ENCODE measurements at regions not wholly inside any gene's neighbourhood (a gene's known extent, or its start where the extent isn't known, plus 50 kb on each side); places are given as distances from the start of the nearest gene placed in this dataset.

DNA sequence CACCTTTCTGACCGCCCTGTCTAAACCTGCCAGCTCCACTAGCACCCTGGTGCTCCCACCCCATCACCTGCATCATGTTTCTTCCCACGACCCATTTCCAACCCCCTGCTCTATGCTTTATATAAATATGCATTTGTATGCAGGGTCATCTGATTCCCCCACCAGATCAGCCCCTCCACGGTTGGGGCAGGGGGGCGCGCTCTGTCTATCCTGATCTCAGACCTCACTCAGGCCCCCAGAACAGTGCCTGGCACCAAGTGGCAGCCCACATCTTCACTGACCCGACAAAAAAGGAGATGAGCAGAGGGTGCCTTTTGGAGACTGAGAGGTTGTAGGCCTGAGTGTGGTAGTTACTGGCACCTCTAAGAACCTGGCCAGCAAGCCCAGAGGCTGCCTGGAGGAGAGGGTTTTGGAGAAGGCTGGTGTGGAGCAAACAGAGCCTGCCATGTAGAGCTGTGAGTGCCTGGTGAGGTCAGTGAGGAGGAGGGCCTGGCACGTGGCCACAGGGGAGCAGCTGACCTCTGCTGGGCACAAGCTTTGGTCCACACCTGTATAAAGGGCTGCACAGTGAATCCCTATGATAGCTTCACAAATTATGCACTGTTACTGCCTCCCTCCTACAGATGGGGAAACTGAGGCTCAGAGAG is 86.3 kb upstream of the RTL6 start:
- no peak overlapping the region for H3K4me3 ChIP-seq (ENCODE audit: low read depth, low read length)
- ChIA-PET POLR2A (no interaction called here), CTCF (no interaction called here)
- TF ChIP-seq ZNF114 (tag by site-specific recombination; IDR thresholded peaks at IDR 0.05) = no peak
- TF ChIP-seq, protein P1, sequence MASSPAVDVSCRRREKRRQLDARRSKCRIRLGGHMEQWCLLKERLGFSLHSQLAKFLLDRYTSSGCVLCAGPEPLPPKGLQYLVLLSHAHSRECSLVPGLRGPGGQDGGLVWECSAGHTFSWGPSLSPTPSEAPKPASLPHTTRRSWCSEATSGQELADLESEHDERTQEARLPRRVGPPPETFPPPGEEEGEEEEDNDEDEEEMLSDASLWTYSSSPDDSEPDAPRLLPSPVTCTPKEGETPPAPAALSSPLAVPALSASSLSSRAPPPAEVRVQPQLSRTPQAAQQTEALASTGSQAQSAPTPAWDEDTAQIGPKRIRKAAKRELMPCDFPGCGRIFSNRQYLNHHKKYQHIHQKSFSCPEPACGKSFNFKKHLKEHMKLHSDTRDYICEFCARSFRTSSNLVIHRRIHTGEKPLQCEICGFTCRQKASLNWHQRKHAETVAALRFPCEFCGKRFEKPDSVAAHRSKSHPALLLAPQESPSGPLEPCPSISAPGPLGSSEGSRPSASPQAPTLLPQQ (tag by site-specific recombination; IDR thresholded peaks at IDR 0.05) = no peak
- TF ChIP-seq BCL6B (tag by site-specific recombination; IDR thresholded peaks at IDR 0.05) = no peak
- TF ChIP-seq ZNF311 (tag by site-specific recombination; IDR thresholded peaks at IDR 0.05; ENCODE audit: borderline replicate concordance) = no peak
- no peak for TF ChIP-seq ZBTB20 (tag by site-specific recombination; IDR thresholded peaks at IDR 0.05)
- no peak for TF ChIP-seq ZNF626 (tag by site-specific recombination; IDR thresholded peaks at IDR 0.05)
- no peak for TF ChIP-seq ZNF341 (tag by site-specific recombination; IDR thresholded peaks at IDR 0.05; ENCODE audit: low read depth)
- no peaks in the 10 kb centered on the region for H3K9me3 ChIP-seq (ENCODE audit: control insufficient read depth, insufficient read depth, low read depth, low read length)
- H3K36me3 ChIP-seq (ENCODE audit: control insufficient read depth in 2 of 2, insufficient read depth in 1 of 2, low read length in 2 of 2) = no peaks in the 10 kb centered on the region
- no peaks in the 10 kb centered on the region for H3K4me1 ChIP-seq (ENCODE audit: control insufficient read depth, insufficient read depth, low read length)
- no peak overlapping the region for H3K27ac ChIP-seq (ENCODE audit: extremely low read depth, low read depth, low read length)

DNA sequence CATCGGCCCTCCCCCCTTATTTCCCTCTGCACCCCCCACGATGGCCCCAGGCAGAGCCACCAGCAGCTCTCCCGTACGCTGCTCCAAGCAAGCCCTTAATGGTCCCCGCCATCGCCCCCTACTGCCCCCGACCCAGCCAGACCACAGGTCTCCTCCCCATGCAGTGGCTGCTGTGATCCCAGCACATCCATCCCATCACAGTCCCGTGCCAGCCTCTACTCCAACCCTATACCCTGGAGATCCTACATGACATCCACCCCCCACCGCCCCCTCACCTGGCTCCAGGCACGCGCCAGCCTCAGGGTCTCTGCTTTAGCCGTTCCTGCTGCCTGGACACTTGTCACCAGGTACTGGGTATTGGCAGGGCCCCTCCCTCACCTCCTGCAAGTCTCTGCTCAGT is 85.8 kb upstream of the RTL6 start:
- no peaks in the 10 kb centered on the region for H3K4me1 ChIP-seq (ENCODE audit: control insufficient read depth, insufficient read depth, low read length)
- H3K27ac ChIP-seq (ENCODE audit: extremely low read depth, low read depth, low read length) = no peak overlapping the region
- H3K36me3 ChIP-seq (ENCODE audit: control insufficient read depth in 2 of 2, insufficient read depth in 1 of 2, low read length in 2 of 2) = no peaks in the 10 kb centered on the region
- ChIA-PET CTCF (no interaction called here), POLR2A (no interaction called here)
- no peak overlapping the region for H3K4me3 ChIP-seq (ENCODE audit: low read depth, low read length)
- no peak for TF ChIP-seq ZNF155 (tag by site-specific recombination; IDR thresholded peaks at IDR 0.05)
- no peak for TF ChIP-seq REPIN1 (tag by site-specific recombination; IDR thresholded peaks at IDR 0.05; ENCODE audit: low read depth)
- TF ChIP-seq ZNF146 (tag by site-specific recombination; IDR thresholded peaks at IDR 0.05) = no peak
- TF ChIP-seq ZSCAN4 (tag by site-specific recombination; IDR thresholded peaks at IDR 0.05) = no peak
- no peak for TF ChIP-seq ZFP41 (tag by site-specific recombination; IDR thresholded peaks at IDR 0.05; ENCODE audit: borderline replicate concordance)
- TF ChIP-seq ZNF112 (tag by site-specific recombination; IDR thresholded peaks at IDR 0.05) = no peak
- TF ChIP-seq ZNF169 (tag by site-specific recombination; IDR thresholded peaks at IDR 0.05) = no peak
- no peak for TF ChIP-seq YY2 (tag by site-specific recombination; IDR thresholded peaks at IDR 0.05)
- TF ChIP-seq ZNF558 (tag by site-specific recombination; IDR thresholded peaks at IDR 0.05) = no peak
- H3K9me3 ChIP-seq (ENCODE audit: control insufficient read depth, insufficient read depth, low read depth, low read length) = no peaks in the 10 kb centered on the region

DNA sequence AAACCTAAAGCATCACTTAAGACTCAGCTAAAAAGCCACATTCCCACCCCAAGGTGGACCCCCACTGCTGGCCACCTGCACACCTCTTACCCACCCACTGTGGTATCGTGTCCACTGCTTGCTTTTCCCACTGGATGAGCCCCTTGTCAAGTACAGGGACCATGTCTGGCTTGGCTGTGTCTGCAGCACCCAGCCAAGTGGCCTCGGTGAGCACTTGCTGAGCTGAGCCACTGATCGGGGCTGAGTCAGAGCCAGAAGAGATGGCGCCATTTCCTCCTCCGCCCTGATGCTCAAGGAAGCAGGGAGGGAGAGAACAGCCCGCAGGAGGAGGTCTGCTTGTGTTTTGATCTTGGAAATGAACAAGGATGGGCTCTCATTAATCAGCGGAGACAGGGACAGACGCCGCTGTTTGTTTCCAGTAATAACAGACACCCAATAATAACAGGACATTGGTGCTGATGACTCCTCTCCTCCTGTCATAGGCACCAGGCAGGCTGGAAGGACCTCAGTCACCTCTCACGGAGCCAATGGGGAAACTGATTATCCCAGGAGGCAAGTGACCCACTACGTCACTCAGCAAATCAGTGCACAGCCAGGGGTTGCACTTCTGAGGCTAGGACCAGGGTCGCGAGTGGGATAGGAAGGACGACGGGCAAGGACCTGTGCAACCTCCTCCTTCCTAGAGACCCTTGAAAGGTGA is 85.2 kb upstream of the RTL6 start:
- ChIA-PET POLR2A (interaction anchor here (0.5 kb wide), 1 partner anchor 472 kb away, joined by 3 read pairs; no protein-coding TSS in a partner anchor), CTCF (interaction anchor here (0.6 to 1.4 kb wide), 3 partner anchors 15 to 45 kb away, joined by 4 to 6 read pairs (median 4); no protein-coding TSS in a partner anchor)
- Histone ChIP-seq H3K36me3 (ENCODE audit: control insufficient read depth in 2 of 2, insufficient read depth in 1 of 2, low read length in 2 of 2) (no peaks in the 10 kb centered on the region), H3K4me3 (ENCODE audit: low read depth, low read length) (no peak overlapping the region), H3K9me3 (ENCODE audit: control insufficient read depth, insufficient read depth, low read depth, low read length) (no peaks in the 10 kb centered on the region), H3K4me1 (ENCODE audit: control insufficient read depth, insufficient read depth, low read length) (no peaks in the 10 kb centered on the region), H3K27ac (ENCODE audit: extremely low read depth, low read depth, low read length) (no peak overlapping the region)
- TF ChIP-seq ZBTB17 (tag by site-specific recombination; IDR thresholded peaks at IDR 0.05) (no peak), KLF9 (tag by site-specific recombination; IDR thresholded peaks at IDR 0.05; ENCODE audit: low read depth) (no peak), ZNF514 (tag by site-specific recombination; IDR thresholded peaks at IDR 0.05) (no peak), ZNF433 (tag by site-specific recombination; IDR thresholded peaks at IDR 0.05; ENCODE audit: low read depth) (no peak)
- TF ChIP-seq, protein P2, sequence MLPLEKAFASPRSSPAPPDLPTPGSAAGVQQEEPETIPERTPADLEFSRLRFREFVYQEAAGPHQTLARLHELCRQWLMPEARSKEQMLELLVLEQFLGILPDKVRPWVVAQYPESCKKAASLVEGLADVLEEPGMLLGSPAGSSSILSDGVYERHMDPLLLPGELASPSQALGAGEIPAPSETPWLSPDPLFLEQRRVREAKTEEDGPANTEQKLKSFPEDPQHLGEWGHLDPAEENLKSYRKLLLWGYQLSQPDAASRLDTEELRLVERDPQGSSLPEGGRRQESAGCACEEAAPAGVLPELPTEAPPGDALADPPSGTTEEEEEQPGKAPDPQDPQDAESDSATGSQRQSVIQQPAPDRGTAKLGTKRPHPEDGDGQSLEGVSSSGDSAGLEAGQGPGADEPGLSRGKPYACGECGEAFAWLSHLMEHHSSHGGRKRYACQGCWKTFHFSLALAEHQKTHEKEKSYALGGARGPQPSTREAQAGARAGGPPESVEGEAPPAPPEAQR (tag by site-specific recombination; IDR thresholded peaks at IDR 0.05) = no peak
- TF ChIP-seq, protein P3, sequence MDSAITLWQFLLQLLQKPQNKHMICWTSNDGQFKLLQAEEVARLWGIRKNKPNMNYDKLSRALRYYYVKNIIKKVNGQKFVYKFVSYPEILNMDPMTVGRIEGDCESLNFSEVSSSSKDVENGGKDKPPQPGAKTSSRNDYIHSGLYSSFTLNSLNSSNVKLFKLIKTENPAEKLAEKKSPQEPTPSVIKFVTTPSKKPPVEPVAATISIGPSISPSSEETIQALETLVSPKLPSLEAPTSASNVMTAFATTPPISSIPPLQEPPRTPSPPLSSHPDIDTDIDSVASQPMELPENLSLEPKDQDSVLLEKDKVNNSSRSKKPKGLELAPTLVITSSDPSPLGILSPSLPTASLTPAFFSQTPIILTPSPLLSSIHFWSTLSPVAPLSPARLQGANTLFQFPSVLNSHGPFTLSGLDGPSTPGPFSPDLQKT (IDR thresholded peaks at IDR 0.05; ENCODE audit: borderline replicate concordance, low read depth, low read length) = no peak
- TF ChIP-seq, protein P4, sequence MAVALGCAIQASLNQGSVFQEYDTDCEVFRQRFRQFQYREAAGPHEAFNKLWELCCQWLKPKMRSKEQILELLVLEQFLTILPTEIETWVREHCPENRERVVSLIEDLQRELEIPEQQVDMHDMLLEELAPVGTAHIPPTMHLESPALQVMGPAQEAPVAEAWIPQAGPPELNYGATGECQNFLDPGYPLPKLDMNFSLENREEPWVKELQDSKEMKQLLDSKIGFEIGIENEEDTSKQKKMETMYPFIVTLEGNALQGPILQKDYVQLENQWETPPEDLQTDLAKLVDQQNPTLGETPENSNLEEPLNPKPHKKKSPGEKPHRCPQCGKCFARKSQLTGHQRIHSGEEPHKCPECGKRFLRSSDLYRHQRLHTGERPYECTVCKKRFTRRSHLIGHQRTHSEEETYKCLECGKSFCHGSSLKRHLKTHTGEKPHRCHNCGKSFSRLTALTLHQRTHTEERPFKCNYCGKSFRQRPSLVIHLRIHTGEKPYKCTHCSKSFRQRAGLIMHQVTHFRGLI (tag by site-specific recombination; IDR thresholded peaks at IDR 0.05) = no peak
